Breast epithelium (tissue), 3 donors: ENCODE measurements at regions not wholly inside any gene's neighbourhood (a gene's known extent, or its start where the extent isn't known, plus 50 kb on each side); places are given as distances from the start of the nearest gene placed in this dataset.

Experiments
- POLR2A ChIP-seq: fragments of 450-650 bp; IDR thresholded peaks from one replicate; pipeline ENCODE4 v1.6.1; 2016; ENCODE audit warnings: antibody characterized with exemption, mild to moderate bottlenecking, moderate library complexity
- POLR2AphosphoS5 ChIP-seq, 3 donors: sonication (generic); formaldehyde crosslinking; IDR thresholded peaks; one replicate each; pipeline ENCODE4 v1.6.1; 2017; ENCODE audit warnings: antibody characterized with exemption in 3 of 3

GRCh38 chr1:168905633-168906032 is 176.6 kb upstream of the DPT start:
- no peak for TF ChIP-seq POLR2AphosphoS5 (IDR thresholded peaks at IDR 0.05)
- TF ChIP-seq POLR2A, result no peak
